Bronchial epithelial cell (primary cell): ENCODE measurements at regions not wholly inside any gene's neighbourhood (a gene's known extent, or its start where the extent isn't known, plus 50 kb on each side); places are given as distances from the start of the nearest gene placed in this dataset.

Experiments
- DNase-seq: peaks from one replicate; pipeline ENCODE4 v3.0.0-alpha.2; 2010; ENCODE audit warnings: low read depth
- FAIRE-seq: peaks from 2 replicates; lab custom pipeline; 2011; peaks lifted over from hg19 to GRCh38; lab: Jason Lieb, UNC
- H3K27me3 ChIP-seq: 2 replicates; pipeline ENCODE4 v1.5.1; 2011; ENCODE audit warnings: low read length; ENCODE audit not compliant: control insufficient read depth, insufficient read depth
- H3K36me3 ChIP-seq: 2 replicates; pipeline ENCODE4 v1.5.1; 2011; ENCODE audit warnings: low read length; ENCODE audit not compliant: control insufficient read depth, insufficient read depth
- H3K4me3 ChIP-seq: 2 replicates; pipeline ENCODE4 v1.5.1; 2011; ENCODE audit warnings: mild to moderate bottlenecking, low read depth, low read length, control low read depth
- CTCF ChIP-seq: IDR thresholded peaks from 2 replicates; pipeline ENCODE4 v1.5.1; 2011; ENCODE audit warnings: mild to moderate bottlenecking, moderate library complexity, low read length, control low read depth, inconsistent platforms; ENCODE audit not compliant: insufficient read depth, severe bottlenecking

- TF ChIP-seq CTCF: no peak
- FAIRE-seq (no peak), DNase-seq (peak; percentile 70)
- Histone ChIP-seq H3K4me3 (no peak overlapping the region), H3K36me3 (no peaks in the 10 kb centered on the region), H3K27me3 (no peaks in the 10 kb centered on the region)
Observed at GRCh38 chr2:223404616-223405015, 197.5 kb downstream of the SCG2 start.

- DNase-seq (no peak), FAIRE-seq (no peak)
- H3K27me3 ChIP-seq: peaks cover 4% of the 10 kb centered on the region
Observed at GRCh38 chr2:223414646-223415045, 187.5 kb downstream of the SCG2 start.

DNA sequence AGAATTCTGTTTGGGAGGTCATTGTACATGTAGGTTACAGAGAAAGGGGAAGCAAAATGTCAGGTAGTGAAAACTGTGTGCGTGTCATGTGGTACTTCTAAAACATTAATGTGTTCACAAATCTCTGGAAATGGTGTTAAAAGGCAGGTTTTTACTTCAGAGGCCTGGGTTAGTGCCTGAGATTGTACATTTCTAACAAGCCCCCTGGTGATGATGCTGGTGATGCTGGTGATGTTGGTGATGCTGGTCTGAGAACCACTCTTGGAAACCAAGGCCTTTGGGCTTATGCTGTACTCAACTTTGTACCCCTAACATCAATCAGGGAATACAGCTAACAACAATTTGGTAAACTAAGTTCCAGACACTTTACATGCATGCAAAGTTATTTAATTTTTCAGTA lies 187.1 kb downstream of the SCG2 start:
- no peak for TF ChIP-seq CTCF
- no peak for DNase-seq
- no peak for FAIRE-seq
- Histone ChIP-seq H3K4me3 (no peak overlapping the region), H3K36me3 (no peaks in the 10 kb centered on the region), H3K27me3 (peaks cover 4% of the 10 kb centered on the region)

More at GRCh38 chr2:223414646-223415045, 187.5 kb downstream of the SCG2 start:
- Histone ChIP-seq H3K36me3 (no peaks in the 10 kb centered on the region), H3K4me3 (no peak overlapping the region)
- TF ChIP-seq CTCF: no peak

DNA sequence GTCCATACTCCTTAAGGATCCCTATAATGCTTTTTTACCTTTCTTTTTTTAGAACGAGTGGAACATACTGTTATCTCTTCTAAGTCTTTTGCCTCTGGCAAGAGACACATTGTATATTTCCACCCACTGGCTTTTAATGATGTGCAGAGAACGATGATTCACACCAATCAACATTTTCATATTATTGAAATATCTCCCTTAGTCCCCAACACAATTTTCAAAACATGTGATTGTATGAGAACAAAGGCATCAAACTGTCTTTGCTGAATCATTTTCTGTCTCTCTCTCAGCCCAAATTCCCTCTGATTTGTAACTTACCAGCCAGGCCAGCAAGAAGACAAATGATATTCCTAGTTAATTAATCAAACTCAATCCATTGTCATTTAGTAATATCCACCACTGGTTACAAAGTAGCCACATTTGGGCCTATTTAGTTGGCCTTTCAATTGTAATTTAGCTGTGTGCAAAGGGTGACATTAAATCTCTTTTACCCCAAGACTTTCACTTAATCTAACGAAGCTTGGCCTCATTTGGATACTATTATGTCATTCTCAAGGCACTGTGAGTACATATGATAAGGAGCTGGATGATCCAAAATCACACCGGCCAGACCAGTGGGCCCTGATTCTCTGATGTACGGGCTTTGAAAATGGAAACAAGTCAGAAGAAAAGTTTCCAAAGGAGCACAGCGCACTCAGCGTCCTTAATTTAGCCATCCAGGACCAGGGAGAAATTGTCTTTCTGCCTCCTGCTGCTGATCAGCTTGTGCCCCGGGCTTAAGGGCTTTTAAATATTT lies 185.1 kb downstream of the SCG2 start:
- no peak for TF ChIP-seq CTCF
- FAIRE-seq (no peak), DNase-seq (no peak)
- Histone ChIP-seq H3K4me3 (no peak overlapping the region), H3K36me3 (no peaks in the 10 kb centered on the region), H3K27me3 (peaks cover 4% of the 10 kb centered on the region)

- H3K36me3 ChIP-seq: no peaks in the 10 kb centered on the region
- H3K4me3 ChIP-seq: no peak overlapping the region
- H3K27me3 ChIP-seq: peaks cover under 1% of the 10 kb centered on the region
- no peak for DNase-seq
- no peak for FAIRE-seq
- TF ChIP-seq CTCF: no peak
Observed at GRCh38 chr2:223418131-223418530, 184.0 kb downstream of the SCG2 start.
